GM19328 (cell line): ENCODE measurements at regions not wholly inside any gene's neighbourhood (a gene's known extent, or its start where the extent isn't known, plus 50 kb on each side); places are given as distances from the start of the nearest gene placed in this dataset.
"Not testable (repeated sequence)": the region's sequence is repeated elsewhere in the genome, so short reads cannot be mapped to it uniquely, and the experiment has no call there.

ENCODE experiments used
- ATAC-seq: cut with Tn5 transposase; IDR thresholded peaks from one replicate; pipeline ENCODE4 v1.9.1; 2021; ENCODE audit warnings: mild to moderate bottlenecking, moderate library complexity; ENCODE audit not compliant: unreplicated experiment

DNA sequence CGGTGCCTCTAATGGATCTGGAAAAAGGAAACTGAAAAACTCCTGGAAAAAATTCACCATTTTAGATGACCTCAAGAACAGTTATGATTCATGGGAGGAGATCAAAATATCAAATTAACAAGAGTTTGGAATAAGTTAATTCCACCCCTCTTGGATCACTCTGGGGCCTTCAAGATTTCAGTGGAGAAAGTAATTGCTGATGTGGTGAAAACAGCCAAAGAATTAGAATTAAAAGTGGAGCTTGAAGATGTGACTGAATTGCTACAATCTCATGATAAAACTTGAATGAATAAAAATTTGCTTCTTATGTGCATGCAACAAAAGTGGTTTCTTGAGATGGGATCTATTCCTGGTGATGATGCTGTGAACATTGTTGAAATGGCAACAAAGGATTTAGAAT, 974.4 kb upstream of the GYPC start:
- no peak for ATAC-seq

DNA sequence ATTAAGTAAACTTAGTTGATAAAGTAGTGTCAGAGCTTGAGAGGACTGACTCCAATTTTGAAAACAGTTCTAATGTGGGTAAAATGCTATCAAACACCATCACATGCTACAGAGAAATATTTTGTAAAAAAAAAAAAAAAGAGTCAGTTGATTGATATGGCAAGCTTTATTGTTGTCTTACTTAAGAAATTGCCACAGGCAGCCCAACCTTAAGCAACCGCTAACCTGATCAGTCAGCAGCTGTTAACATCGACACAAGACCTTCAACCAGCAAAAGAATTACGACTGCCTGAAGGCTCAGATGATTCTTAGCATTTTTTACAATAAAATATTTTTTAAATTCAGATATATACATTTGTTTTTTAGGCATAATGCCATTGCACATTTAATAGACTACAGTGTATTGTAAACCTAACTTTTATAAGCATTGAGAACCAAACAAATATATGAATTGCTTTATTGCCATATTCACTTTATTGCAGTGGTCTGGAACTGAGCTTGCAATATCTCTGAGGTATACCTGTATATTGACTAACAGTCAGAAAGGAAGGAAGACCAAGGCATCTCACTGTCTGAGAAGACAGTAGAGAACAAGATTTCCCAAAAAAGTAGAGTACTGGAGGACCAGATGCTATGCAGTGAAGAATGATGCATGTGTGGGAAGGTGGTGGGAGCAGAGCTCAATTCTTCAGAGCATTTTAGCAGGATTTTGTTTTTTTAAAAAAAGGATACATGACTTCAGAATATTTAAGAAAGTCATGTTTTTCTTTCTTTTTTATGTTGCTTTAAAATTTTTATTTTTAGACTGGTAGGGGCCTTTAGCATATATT, 973.8 kb upstream of the GYPC start:
- no peak for ATAC-seq

DNA sequence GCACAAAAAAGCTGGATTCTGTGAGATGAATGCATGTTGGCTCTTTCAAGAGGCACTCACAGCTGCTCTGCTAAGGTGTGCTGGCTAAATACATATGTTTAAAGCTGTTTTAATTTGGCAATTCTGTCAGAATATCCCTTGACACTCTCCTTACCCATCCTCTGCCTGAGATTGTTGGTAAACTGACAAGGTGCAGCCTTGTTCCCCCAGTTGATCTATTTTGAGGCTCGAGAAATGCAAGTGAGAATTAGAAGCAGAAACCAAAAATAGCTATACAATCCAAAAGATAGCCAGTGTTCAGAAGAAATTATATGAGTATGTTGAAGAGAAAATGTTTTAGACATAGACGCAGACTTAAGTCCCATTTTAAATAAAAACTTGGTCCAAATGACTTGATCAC, 971.7 kb upstream of the GYPC start:
- no peak for ATAC-seq

DNA sequence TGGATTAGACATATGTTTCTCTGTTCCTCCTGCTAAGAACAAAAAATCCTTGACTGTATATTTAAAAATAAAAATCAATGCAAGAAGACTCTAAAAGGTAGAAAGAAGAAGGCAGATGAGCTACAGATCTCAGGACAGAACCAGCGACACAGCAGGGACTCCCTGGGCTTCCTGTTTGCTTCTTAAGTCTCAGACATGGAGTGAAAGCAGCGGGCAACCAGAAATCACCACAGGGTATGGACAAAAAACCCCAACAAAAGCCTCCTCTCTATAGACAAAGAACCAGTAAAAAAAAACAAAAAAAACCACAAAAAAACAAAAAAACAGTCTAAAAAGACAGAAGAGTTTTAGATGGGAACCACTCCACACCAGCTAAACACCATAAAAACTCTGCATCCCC, 971.0 kb upstream of the GYPC start:
- ATAC-seq = no peak

DNA sequence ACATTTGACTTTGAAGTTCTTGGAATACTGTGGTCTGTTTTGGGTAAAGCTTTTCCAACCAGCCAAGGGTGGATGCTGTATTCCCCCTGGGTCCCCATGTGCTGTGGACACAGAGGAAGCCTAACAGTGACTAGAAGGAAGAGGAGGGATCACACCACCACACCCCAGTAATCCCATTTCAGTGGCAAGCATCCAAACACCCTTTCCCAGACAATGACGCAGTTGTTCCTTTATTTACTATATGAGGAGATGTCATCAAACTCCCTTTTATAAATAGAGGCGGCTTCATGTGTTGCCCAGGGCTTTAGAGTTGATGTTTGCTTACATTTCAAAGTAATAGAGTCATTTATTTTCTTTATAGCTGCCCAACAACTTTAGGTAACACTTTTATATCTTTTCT, 959.4 kb upstream of the GYPC start:
- no peak for ATAC-seq

DNA sequence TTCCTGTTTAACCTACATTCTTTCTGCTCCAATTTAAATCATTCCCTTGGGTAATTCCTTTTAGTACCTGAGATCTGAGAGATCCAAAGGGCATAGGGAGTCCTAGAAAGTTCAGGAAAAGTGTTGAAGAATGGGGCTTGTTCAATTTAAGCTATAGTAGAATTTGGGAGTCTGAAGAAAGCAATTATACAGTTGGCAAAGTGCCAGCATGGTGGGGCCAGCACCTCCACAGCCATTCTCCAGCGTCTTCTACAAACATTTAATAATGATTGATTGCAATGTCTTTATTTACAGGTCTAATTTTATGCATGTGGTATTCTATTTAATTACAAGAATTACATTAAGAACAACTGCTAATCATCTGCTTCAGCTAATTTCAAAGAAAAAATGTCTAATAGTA, 957.7 kb upstream of the GYPC start:
- no peak for ATAC-seq

DNA sequence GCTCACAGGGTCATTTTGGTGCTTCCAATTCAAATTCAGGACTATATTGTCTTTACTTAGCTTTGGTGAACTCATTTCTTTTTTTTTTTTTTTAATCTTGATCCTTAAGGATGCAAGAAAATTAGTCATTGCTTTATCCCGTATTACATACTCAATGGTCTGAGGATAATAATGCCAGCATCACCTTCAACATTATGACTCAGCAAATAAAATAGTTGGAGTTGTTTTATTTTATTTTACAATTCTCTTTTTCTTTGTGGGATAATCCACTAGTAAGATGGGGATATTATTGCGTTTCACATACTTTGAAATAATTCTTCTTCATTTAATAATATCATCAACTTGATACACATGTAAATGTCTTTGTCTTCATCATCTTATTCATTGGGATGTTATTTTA, 954.9 kb upstream of the GYPC start:
- no peak for ATAC-seq

DNA sequence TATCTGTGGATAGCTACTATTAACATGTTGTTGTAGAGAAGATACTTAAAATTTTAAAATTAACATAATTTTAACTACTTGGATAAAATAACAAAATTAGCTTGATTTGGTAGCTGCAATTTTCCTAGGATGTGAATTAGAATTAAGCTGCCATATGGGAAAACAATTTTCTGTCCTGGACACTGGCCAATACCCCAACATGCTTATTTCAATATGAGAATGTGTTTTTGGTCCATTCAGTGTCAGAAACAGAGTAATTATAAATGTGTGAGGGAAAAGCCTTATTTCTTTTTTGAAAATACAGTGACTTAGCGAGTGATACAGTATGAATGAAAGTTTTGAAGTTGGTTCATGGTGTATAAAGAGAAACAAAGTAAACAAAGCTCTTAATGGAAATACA, 948.3 kb upstream of the GYPC start:
- no peak for ATAC-seq

DNA sequence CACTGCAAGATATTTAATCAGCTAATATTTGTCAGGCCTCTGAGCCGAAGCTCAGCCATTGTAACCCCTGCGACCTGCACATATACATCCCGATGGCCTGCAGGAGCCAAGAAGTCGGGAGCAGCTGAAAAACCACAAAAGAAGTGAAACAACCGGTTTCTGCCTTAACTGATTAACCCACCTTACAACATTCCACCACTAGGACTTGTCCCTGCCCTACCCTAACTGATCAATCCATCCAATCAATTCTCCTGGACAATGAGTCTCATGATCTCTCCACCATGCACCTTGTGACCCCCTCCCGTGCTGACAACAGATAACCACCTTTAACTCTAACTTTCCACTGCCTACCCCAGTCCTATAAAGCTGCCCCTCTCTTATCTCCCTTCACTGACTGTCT, 945.4 kb upstream of the GYPC start:
- no peak for ATAC-seq

DNA sequence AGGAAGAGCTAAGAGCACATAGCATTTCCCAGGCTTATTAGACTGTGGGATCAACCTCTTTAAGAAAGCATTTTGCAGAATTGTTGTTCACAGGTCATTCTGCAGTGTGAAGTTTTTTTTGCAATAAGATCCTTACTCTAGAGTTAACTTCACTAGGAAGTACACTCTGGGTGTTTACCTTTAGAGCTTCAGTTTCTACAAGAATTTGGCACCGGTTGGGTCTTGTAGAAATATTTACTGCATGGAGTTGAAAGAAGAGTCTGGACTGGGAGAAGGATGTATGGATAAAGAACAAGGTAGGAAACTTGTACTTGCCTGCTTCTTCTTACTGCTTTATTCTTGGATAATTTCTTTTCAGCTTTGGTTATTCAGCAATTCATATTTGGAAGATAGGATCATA, 944.9 kb upstream of the GYPC start:
- no peak for ATAC-seq

DNA sequence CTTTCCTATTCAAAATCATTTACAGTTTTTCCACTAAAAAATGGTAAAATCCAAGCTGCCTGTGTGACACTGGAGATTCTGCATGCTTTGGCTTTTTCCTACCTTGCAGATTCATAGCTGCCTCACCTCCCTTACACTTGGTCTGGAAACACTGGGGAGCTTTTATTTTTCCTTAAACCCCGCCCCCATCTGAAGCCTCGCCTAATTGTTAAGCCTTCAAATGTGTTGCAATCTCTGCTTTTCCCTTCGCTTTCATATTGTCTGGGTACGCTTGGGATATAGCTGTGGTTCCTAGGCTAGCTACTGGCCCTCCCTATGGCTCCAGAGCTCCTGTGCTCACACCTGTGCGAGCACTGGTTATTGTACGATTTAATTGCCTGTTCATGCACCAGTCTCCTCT, 942.4 kb upstream of the GYPC start:
- no peak for ATAC-seq

DNA sequence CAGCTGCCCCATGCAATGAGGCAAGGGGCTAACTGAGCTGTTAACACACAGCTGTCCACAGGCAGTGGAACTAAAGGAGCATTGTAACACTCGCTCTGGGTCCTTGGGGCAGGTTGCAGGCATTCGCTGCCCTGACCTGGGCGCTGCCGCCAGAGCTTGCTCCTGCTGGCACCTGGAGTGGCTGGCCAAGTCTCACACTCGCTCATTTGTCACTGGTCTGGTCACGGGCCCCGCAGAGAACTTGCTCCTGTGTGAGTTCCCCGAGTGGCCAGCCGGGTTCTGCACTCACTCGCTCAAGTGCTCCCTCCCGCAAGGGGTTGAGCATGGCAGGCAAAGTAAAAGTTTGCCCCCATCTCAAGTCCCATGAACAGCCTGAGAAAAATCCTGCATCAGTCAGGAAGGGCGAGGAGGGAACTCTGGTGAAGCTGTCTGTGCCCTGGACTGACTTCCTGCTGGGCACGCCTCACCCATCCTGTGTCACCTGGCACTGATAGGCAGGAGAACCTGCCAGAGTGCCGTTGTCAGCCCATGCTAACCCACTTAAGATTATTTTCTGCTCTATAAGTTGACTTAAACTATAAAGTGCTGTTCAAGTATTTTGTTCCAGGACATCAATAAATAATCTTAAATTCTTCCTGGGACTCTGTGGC, 934.8 kb upstream of the GYPC start:
- ATAC-seq = no peak

DNA sequence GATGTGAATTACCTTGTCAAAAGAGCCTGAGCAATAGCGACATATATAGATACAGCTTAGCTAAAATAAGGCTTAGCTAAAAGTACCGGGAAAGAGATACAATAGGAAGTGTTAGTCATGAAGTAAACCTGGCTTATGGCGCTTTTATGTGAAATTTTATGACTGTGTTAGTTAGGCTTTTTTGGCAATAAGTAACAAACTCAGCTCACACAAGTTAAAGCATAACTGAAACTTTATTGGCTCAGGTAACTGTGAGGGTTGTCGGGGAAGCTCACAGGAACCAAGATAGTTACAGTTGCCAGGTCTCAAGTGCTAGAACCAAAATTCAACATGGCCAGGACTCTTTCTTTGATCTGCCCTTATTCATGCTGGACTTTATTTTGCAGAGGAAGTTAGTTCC, 925.0 kb upstream of the GYPC start:
- ATAC-seq = no peak

DNA sequence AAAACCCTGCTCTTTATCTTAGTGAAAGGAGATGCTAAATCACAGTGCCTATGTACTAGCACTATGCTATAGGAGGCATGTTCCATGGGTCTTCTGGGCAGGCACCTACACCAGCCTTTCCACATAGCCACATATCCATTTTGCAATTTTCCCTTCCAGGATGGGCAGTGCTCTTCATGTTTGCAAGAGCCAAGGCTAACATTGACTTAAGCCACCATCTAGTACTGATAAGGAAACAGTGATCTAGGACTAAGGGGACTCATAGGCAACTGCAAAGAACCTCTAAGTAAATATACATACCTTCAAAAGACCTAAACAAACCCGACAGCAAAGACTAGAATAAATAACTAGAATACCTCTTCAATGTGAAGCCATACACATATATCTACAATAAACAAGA, 919.7 kb upstream of the GYPC start:
- ATAC-seq = no peak

DNA sequence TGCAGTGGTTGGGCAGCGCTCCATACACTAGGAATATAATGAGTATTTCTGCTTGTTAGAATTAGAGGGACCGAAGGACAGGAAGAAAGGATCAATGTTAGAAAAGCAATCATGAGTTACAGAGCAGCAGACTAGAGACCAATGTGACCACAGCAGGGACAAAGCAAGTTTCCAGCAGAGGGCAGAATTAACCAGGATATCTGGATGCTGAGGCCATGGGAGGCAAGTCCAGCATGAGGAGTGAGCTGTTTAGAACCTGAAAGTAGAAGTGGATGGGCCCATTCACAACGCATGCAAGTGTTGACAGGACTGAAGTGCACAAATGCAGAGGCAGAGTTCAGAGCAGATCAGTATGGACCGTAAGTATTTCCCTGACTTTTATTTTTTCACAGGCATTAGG, 910.4 kb upstream of the GYPC start:
- no peak for ATAC-seq

DNA sequence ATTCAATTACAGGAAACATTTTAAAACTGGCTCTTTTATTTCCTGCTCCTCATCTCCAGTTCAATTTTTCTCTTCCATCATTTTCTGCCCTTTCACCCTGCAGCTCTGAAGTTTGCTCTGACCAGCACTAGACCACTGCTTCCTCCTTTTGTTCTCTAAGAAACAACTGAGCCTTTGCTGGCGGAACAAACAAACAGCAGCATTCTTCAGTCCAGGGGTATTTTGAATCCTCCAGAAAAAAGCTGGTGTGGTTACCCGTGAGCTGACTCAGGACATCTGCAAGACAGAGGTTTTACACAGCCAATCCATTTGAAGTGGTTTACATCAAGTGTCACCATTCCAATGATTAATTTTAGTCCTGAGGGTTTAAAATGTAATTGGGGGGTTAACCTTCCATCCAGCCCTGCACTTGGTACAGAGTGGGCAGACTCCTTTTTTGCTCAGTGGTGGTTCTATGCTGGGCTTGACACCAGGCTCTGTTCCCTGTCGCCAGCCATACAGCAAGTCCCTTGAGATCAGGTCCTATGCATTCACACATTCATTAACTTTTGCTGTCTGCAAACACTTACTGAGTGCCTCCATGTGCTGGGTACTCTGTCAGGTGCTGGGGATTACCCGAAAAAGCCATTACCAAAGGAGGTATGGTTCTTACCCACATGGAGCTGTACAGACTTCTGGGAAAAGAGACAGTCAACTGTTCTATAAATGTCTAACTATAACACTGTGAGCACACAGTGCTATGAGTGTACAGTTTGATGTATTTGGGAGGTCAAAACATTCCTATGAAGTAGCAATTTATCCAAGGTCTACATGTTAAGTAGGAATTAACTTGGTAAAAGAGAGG, 909.4 kb upstream of the GYPC start:
- no peak for ATAC-seq

DNA sequence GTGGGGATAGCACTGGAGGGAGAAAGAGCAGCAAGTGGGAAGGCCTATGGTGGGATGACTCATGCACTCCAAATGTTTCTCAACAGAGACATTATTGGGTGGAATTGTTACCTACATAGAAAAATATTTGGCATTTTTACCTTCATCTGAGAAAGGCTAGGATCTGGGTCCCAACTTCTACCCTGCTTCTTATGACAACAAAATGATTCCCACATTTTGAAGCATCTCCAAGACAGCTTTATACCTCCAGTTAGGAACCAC, 908.9 kb upstream of the GYPC start:
- no peak for ATAC-seq

DNA sequence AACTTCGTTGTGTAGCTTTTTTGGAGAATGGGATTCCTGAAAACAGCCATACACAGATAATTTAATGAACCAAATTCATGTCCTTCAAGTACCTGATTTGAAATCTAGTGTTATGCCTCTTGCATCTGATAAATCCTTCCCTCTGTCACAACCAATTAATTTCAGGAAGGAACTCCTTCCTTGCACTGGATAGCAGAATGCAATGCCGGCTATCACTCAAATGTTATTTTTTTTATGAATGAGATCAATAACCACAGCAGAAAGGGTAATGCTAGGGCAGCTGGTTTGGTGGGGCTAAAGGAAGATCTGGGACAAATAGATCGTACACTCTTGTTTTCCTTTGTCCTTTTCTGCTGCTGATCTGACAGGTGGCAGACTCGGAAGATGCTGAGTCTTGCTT, 899.5 kb upstream of the GYPC start:
- no peak for ATAC-seq

DNA sequence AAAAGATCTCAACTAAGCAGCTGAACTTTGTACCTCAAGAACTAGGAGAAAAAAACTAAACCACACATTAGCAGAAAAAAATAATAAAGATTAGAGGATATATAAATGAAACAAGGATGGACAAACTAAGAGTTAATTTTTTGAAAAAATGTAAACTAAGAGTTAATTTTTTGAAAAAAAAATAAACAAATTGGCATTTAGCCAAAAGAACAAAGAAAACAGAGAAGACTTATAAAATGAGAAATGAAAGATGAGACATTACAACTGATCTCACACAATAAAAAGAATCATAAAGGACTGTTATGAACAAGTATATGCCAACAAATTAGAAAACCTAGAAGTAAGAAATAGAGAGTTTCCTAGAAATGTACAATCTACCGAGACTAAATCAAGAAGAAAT, 859.2 kb upstream of the GYPC start:
- no peak for ATAC-seq

DNA sequence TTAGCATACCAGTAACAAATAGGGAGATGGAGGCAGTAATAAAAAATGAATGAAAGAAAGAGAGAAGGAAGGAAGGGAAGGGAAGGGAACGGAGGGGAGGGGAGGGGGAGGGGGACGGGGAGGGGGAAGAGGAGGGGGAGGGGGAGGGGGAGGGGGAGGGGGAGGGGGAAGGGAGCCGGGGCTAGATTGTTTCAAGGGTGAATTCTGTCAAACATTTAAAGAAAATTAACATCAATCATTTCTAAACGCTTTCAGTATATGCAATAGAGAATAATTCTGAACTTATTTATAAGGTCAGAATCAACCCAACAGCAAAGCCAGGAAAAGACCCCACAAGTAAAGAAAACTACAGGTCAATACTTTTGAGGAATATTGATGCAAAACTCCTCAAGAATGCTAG, 858.8 kb upstream of the GYPC start:
- ATAC-seq = no peak

DNA sequence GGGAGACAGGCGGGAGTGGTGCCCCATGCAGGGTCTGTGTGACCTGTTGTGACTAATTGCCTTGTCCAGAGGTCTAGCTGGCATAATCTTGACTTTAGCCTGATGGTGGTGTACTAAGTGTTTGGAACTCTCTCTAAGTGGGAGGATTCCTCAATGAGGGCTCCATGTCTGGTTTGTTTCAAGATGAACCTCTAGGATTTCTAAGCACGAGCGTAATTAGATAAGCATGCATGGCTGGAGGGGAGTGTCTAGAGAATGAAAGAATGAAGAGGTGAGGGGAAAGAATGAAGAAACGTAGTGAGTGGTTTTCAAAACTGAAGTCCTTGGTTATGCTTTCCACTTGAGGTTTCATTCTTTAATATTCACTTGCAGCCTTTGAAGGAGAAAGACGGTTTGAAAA, 833.2 kb upstream of the GYPC start:
- ATAC-seq = no peak

DNA sequence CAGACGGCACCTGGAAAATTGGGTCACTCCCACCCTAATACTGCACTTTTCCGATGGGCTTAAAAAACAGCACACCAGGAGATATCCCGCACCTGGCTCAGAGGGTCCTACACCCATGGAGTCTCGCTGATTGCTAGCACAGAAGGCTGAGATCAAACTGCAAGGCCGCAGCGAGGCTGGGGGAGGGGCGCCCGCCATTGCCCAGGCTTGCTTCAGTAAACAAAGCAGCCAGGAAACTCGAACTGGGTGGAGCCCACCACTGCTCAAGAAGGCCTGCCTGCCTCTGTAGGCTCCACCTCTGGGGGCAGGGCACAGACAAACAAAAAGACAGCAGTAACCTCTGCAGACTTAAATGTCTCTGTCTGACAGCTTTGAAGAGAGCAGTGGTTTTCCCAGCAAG, 830.2 kb upstream of the GYPC start:
- ATAC-seq = not testable (repeated sequence)
